HG03457 (cell line): ENCODE measurements at regions not wholly inside any gene's neighbourhood (a gene's known extent, or its start where the extent isn't known, plus 50 kb on each side); places are given as distances from the start of the nearest gene placed in this dataset.
"Not testable (repeated sequence)": the region's sequence is repeated elsewhere in the genome, so short reads cannot be mapped to it uniquely, and the experiment has no call there.

Source experiments
- ATAC-seq: cut with Tn5 transposase; IDR thresholded peaks from one replicate; pipeline ENCODE4 v1.9.1; 2021; ENCODE audit warnings: moderate number of reproducible peaks; ENCODE audit not compliant: unreplicated experiment

GRCh38 chr2:228533156-228533555 lies 351.7 kb upstream of the SPHKAP start:
- no peak for ATAC-seq

GRCh38 chr2:228532233-228532632 lies 350.7 kb upstream of the SPHKAP start:
- ATAC-seq, result no peak

DNA sequence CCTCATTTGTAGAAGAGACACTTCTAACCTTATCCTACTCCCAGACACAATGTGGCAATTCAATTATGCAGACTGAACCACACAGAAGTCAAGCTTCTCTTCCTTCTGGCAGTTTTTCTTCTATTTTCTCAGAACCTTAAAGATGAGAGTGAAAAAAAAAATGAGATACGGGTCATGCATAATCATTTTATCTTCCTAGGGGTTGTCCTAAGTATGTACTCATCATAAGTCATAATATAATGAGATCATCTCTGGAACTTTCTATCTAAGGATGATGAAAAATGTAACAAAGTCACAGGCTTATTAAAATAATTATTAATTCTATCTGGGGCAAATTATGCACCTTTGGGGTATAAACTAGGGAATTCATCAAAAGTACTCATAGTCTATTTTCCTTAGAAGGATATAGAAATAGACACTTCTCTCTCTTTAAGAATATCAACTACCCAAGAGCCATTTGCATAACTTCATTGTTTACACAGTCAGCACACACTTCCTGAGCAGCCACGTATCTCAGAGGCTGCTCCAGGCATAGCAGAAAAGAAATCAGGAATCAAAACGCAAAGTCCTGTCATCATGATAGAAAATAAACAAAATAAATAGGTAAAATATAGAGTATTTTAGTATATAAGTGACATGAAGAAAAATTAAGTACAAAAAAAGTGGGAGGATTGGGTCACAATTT lies 345.9 kb upstream of the SPHKAP start:
- ATAC-seq, result no peak

- ATAC-seq, result no peak
These were observed 345.2 kb upstream of the SPHKAP start for GRCh38 chr2:228526687-228527086.

- no peak for ATAC-seq
These were observed 341.5 kb upstream of the SPHKAP start for GRCh38 chr2:228522977-228523376.

GRCh38 chr2:228522276-228522675 lies 340.8 kb upstream of the SPHKAP start:
- no peak for ATAC-seq

DNA sequence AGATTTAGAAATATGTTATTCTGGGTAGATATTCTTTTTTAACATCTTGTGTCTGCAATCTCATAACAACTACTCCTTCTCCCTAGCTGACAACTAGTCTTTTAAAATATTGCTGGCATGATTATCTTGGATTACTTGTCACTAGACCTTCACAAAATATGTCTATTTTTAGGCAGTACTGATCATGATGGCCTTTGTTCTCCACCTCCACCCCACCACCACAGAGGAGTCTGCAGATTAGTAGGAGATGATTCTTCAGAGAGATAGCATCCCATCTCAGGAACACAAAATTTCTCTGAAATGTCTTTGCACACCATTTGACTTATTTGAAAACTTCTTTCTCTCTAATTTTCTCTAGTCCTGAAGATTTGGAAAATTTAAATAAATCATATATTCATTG lies 338.1 kb upstream of the SPHKAP start:
- ATAC-seq, result no peak

DNA sequence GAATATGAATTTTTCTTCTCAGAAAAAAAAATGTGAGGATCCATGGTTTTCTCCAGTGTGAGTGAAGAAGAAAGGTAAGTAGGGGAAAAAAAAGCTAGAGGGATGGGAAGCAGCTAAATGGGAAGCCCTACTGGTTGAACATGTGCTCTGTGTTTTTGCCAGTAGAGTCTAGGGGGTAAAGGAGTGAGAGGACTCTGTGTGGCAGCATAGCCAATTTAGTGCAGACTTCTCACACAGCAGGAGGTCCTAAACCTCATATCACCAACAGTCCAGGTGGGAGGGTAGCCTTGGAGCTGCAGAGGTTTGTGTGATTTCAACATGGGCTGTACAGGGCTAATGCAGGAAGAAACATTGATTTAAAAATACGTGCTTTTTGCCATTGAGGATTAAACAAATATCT lies 334.5 kb upstream of the SPHKAP start:
- ATAC-seq, result no peak

GRCh38 chr2:228513480-228513879 lies 332.0 kb upstream of the SPHKAP start:
- not testable (repeated sequence) for ATAC-seq

DNA sequence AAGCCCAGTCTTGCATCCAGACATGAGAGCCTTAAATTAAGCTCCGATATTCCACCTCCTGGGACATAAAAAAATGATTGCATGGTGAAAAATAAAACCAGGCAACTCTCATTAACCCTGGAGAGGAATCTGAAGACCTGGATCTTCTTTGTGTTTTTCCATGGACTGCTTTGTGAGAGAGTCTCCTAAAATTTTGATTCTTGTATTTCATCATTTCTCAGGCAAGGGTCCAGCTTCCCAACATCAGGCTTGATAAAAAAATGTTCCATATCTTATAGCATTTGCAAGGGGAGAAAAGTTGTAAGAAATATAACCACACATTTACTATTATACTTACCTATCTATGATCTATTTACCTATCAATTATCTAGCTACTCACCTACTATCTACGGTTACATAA lies 327.5 kb upstream of the SPHKAP start:
- no peak for ATAC-seq

DNA sequence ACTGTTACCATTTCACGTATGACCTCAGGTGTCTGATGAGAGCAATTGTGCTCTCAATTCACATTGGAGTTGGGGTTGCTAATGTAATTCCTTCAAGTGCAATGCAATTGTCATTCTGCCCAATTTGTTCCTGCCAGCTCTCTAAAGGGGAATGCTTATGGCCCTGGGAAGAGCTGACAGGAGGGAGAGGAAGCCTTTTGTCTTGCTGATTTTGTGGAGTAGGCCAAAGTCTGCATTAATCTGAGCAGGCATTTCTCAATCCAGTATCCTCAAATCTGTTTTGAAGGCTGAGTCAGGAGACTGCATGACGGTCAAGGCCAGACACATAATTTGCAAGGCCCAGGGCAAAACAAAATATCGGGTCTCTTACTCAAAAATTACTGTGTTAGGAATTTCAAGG lies 326.4 kb upstream of the SPHKAP start:
- ATAC-seq, result no peak

DNA sequence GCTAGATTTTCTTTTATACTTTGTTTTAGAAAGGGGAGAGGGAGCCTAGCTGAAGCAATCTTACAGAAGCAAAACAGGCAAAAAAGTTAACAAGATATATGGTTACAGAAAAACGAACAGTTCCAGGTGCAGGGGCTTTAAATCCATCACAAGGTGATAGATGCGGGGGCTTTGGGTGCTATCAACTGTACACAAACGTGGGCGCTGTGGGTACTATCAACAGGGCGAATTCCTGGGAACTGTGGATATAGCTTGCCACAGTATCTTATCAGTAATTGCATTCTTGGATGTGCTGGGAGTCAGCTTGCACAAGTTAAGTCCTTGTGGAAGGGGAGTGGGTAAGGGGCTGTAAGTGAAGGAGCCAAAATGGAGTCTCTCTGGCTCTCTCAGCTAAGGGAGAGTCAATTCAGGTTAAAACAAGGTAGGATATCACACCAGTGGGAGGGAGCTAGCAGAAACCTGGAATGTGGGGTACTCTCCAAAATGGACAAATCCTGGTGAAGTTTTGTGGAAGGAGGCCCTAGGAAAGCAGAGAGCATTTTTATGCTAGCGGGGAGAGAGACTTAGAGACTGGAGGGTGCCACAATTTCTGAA lies 325.8 kb upstream of the SPHKAP start:
- no peak for ATAC-seq

GRCh38 chr2:228503731-228504130 lies 322.2 kb upstream of the SPHKAP start:
- no peak for ATAC-seq

DNA sequence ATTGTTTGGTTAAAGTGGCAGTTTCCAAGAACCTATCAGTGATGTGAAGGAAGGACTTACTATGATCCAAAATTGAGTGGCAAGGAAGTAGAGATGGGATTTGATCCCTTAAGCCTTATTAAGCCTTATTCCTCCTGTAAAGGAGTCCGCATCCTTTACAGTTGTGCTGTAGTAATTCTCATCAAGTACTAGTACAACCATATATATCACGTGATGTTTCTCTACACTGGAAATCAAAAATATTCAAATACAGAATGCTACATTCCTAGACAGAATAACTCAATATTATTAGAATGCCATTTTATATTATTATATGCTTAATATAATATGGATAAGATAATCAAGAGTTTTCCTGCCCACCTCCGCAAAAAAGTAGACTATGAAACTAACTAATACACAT lies 312.4 kb upstream of the SPHKAP start:
- ATAC-seq, result no peak

GRCh38 chr2:228479014-228479413 lies 297.5 kb upstream of the SPHKAP start:
- ATAC-seq, result no peak

- ATAC-seq, result no peak
These were observed 293.0 kb upstream of the SPHKAP start for GRCh38 chr2:228474466-228474865.

DNA sequence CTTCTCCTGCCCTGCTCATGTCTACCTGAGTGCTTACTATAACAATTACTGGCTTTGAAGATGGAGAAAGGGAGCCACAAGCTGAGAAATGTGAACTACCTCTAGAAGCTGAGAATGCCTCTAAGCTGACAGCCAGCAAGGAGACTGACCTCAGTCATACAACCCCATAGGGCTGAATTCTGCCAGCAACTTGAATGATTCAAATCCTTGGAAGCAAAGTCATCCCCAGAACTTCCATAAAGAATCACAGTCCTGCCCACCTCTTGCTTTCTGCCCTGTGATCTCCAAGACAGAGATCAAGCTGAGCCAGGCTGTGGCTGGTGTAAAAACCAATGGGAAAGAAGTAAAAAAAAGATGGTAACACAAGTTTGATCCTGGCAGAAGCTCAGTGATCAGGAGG lies 288.2 kb upstream of the SPHKAP start:
- no peak for ATAC-seq

DNA sequence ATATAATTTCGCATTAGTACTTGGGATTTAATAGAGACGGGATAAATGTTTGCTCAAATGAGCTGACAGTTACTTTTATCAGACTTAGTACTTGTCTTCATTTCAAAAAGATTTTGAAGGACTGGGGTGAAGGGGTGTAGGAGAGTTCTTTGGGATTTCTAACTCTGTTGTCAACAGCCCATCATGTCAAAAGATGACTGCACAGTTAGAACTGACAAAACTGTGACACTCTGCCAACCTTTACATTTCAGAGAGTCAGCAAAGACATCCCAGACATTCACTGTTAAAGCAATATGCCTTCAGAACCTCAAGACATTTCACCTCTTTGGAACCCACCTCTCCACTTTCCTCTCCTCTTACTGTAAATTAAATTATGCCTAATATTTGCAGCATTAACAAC lies 285.4 kb upstream of the SPHKAP start:
- no peak for ATAC-seq

GRCh38 chr2:228465408-228465807 lies 283.9 kb upstream of the SPHKAP start:
- no peak for ATAC-seq

GRCh38 chr2:228458364-228458763 lies 276.9 kb upstream of the SPHKAP start:
- ATAC-seq, result no peak

DNA sequence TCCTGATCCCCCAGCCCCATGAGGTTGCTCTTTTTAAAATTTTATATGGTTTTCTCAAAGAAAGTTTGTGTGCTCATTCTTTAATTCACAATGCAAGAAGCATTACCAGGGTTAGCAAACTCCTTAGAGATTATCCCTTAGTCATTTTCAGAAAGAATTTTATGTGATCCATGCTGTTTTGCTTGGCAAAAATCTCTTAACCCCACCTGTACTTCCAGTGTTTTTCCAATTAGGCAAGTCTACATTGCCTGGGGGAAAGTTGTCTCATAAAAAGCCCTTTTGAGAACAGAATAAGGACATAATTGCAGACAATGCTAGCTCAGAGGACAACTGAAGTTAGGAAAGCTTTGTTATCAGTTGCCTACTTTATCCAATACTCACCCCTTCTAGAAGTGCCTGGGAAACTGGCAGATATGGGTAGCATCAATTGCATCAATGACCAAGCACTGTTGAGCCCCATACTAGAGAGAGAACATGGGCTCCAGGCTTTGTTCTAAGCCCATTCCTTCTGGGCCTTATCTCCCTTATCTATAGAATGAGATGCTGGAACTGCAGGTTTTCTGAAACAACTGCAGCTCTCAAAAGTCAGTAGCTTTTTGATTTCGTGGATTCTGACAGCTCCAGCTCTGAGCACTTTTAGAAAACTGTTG lies 265.9 kb upstream of the SPHKAP start:
- no peak for ATAC-seq

- ATAC-seq, result no peak
These were observed 265.2 kb upstream of the SPHKAP start for GRCh38 chr2:228446734-228447133.
